Esophagus squamous epithelium (tissue), 4 donors: ENCODE measurements at regions not wholly inside any gene's neighbourhood (a gene's known extent, or its start where the extent isn't known, plus 50 kb on each side); places are given as distances from the start of the nearest gene placed in this dataset.

Experiments used
- POLR2A ChIP-seq, 4 donors: fragments of 450-650 bp; IDR thresholded peaks; one replicate each; pipeline ENCODE4 v1.6.1; 2017; ENCODE audit warnings: antibody characterized with exemption in 4 of 4, mild to moderate bottlenecking in 4 of 4, moderate library complexity in 3 of 4
- TF ChIP-seq, protein P1 (sequence below), 6 experiments: fragments of 450-650 bp in 4 of 6; fragments of 200-600 bp in 2 of 6; sonication (generic) in 2 of 6; IDR thresholded peaks; one replicate each; pipeline ENCODE4 v1.5.1; 2016 to 2019; ENCODE audit warnings: antibody characterized with exemption in 6 of 6, mild to moderate bottlenecking in 4 of 6, moderate library complexity in 4 of 6

DNA sequence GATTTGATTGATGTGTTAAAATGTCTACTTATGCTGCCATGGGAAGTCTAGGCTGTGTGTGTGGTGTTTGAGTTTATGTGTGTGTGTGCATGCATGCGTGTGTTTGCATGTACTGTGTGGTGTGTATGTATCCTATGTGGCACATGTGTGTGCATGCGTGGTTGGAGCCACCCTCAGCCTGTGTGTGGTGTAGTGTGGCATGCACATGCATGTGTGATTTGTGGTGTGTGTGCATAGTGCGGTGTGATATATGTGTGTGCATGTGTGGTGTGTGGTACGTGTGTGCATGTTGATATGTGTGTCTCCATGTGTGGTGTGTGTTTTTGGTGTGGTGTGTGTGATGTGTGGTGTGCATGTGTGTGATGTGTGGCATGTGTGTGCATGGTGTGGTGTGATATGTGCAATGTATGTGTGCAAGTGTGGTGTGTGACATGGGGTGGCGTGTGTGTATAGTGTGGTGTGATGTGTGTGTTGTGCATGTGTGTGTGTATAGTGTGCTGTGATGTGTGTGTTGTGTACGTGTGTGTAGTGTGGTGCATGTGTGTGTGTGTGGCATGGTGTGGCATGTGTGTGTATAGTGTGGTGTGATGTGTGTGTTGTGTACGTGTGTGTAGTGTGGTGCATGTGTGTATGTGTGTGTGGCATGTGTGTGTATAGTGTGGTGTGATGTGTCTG, 66.6 kb upstream of the HDAC4 start:
- TF ChIP-seq, protein P1, sequence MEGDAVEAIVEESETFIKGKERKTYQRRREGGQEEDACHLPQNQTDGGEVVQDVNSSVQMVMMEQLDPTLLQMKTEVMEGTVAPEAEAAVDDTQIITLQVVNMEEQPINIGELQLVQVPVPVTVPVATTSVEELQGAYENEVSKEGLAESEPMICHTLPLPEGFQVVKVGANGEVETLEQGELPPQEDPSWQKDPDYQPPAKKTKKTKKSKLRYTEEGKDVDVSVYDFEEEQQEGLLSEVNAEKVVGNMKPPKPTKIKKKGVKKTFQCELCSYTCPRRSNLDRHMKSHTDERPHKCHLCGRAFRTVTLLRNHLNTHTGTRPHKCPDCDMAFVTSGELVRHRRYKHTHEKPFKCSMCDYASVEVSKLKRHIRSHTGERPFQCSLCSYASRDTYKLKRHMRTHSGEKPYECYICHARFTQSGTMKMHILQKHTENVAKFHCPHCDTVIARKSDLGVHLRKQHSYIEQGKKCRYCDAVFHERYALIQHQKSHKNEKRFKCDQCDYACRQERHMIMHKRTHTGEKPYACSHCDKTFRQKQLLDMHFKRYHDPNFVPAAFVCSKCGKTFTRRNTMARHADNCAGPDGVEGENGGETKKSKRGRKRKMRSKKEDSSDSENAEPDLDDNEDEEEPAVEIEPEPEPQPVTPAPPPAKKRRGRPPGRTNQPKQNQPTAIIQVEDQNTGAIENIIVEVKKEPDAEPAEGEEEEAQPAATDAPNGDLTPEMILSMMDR (IDR thresholded peaks at IDR 0.05): no peak
- no peak for TF ChIP-seq POLR2A (IDR thresholded peaks at IDR 0.05)
